GM23338 (cell line): ENCODE measurements at regions not wholly inside any gene's neighbourhood (a gene's known extent, or its start where the extent isn't known, plus 50 kb on each side); places are given as distances from the start of the nearest gene placed in this dataset.

Source experiments
- ATAC-seq: fragments of 200-7000 bp; cut with Tn5 transposase; 3 replicates; pipeline ENCODE4 v1.9.1; 2020
- DNase-seq: peaks from one replicate; pipeline ENCODE4 v3.0.0-alpha.2; 2015; ENCODE audit warnings: low spot score
- H2AFZ ChIP-seq: fragments of 200-600 bp; sonication (generic); 2 replicates; pipeline ENCODE4 v1.8.0; 2016; ENCODE audit warnings: antibody characterized with exemption, mild to moderate bottlenecking, moderate library complexity
- H3F3A ChIP-seq: fragments of 200-600 bp; sonication (generic); replicated peaks from 2 replicates; pipeline ENCODE4 v1.8.0; 2017; ENCODE audit warnings: antibody characterized with exemption, mixed run types, low read depth
- H3K27ac ChIP-seq: fragments of 200-600 bp; sonication (generic); 2 replicates; pipeline ENCODE4 v1.6.1; 2016; ENCODE audit warnings: low read depth
- H3K27me3 ChIP-seq: fragments of 200-600 bp; sonication (generic); 2 replicates; pipeline ENCODE4 v1.8.0; 2016; ENCODE audit warnings: mild to moderate bottlenecking, mixed run types, moderate library complexity; ENCODE audit not compliant: insufficient read depth
- H3K36me3 ChIP-seq: fragments of 200-600 bp; sonication (generic); 2 replicates; pipeline ENCODE4 v1.8.0; 2016; ENCODE audit warnings: mild to moderate bottlenecking; ENCODE audit not compliant: insufficient read depth
- H3K4me1 ChIP-seq: fragments of 200-600 bp; sonication (generic); 2 replicates; pipeline ENCODE4 v1.8.0; 2016; ENCODE audit warnings: mild to moderate bottlenecking, moderate library complexity; ENCODE audit not compliant: insufficient read depth
- H3K4me2 ChIP-seq: fragments of 200-600 bp; sonication (generic); 2 replicates; pipeline ENCODE4 v1.7.1; 2017; ENCODE audit warnings: mixed run types
- H3K4me3 ChIP-seq: fragments of 200-600 bp; sonication (generic); 2 replicates; pipeline ENCODE4 v1.6.1; 2016; ENCODE audit warnings: mixed run types
- H3K79me2 ChIP-seq: fragments of 200-600 bp; sonication (generic); replicated peaks from 2 replicates; pipeline ENCODE4 v1.8.0; 2017; ENCODE audit warnings: mild to moderate bottlenecking; ENCODE audit not compliant: insufficient read depth
- H3K9me2 ChIP-seq: fragments of 200-600 bp; sonication (generic); 2 replicates; pipeline ENCODE4 v1.8.0; 2017; ENCODE audit not compliant: insufficient read depth
- H4K20me1 ChIP-seq: fragments of 200-600 bp; sonication (generic); replicated peaks from 2 replicates; pipeline ENCODE4 v1.8.0; 2017; ENCODE audit warnings: mild to moderate bottlenecking; ENCODE audit not compliant: insufficient read depth
- H3K27ac Mint-ChIP-seq: 2 replicates; pipeline ENCODE4 v1.8.0; 2020; ENCODE audit warnings: inconsistent platforms, mild to moderate bottlenecking, moderate library complexity, mixed read lengths
- H3K27me3 Mint-ChIP-seq: 3 replicates; pipeline ENCODE4 v1.8.0; 2022; ENCODE audit warnings: low read depth, mild to moderate bottlenecking, moderate library complexity, mixed read lengths, inconsistent platforms; ENCODE audit not compliant: insufficient read depth, poor library complexity
- H3K36me3 Mint-ChIP-seq: 3 replicates; pipeline ENCODE4 v1.8.0; 2021; ENCODE audit warnings: low read depth, mild to moderate bottlenecking, inconsistent platforms, moderate library complexity, mixed read lengths
- H3K4me1 Mint-ChIP-seq: 3 replicates; pipeline ENCODE4 v1.8.0; 2020; ENCODE audit warnings: mild to moderate bottlenecking, inconsistent platforms, mixed read lengths
- H3K4me3 Mint-ChIP-seq: 3 replicates; pipeline ENCODE4 v1.8.0; 2021; ENCODE audit warnings: moderate library complexity, mild to moderate bottlenecking, inconsistent platforms, mixed read lengths
- H3K9me3 Mint-ChIP-seq: 3 replicates; pipeline ENCODE4 v1.8.0; 2020; ENCODE audit warnings: moderate library complexity, mild to moderate bottlenecking, inconsistent platforms, mixed read lengths
- CREB1 ChIP-seq: fragments of 250-450 bp; sonication (Bioruptor Pico); IDR thresholded peaks from 2 replicates; pipeline ENCODE4 v1.5.0; 2020; ENCODE audit warnings: low read depth, mild to moderate bottlenecking, moderate library complexity
- STAT1 ChIP-seq: IDR thresholded peaks from one replicate; pipeline ENCODE4 v1.6.1; 2016; ENCODE audit warnings: antibody characterized with exemption; ENCODE audit not compliant: unreplicated experiment
- TF ChIP-seq, protein P1 (sequence below): fragments of 250-450 bp; sonication (Bioruptor Pico); IDR thresholded peaks from 2 replicates; pipeline ENCODE4 v1.5.0; 2020; ENCODE audit warnings: mild to moderate bottlenecking, moderate library complexity
- TF ChIP-seq, protein P2 (sequence below): IDR thresholded peaks from 2 replicates; pipeline ENCODE4 v1.6.1; 2016; ENCODE audit warnings: antibody characterized with exemption

DNA sequence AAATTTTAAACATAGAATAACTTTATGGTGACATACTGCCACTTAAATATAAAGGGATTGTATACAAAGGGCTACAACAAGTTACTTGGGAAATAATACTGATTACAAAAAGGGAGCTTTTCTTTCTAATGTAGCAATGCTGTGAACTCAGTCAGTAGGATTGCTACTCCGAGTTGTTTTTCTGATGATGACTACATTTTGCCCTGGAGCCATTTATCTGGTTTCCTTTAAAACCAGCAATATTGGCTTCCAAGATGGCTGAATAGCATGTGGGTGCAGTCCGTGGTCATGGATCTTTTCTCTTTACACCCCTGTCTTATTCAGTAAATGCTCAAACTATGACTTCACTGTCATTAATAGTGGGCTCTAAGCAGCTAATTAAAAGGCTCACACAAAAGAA, 92.6 kb upstream of the NEK7 start (continued):
- TF ChIP-seq, protein P1, sequence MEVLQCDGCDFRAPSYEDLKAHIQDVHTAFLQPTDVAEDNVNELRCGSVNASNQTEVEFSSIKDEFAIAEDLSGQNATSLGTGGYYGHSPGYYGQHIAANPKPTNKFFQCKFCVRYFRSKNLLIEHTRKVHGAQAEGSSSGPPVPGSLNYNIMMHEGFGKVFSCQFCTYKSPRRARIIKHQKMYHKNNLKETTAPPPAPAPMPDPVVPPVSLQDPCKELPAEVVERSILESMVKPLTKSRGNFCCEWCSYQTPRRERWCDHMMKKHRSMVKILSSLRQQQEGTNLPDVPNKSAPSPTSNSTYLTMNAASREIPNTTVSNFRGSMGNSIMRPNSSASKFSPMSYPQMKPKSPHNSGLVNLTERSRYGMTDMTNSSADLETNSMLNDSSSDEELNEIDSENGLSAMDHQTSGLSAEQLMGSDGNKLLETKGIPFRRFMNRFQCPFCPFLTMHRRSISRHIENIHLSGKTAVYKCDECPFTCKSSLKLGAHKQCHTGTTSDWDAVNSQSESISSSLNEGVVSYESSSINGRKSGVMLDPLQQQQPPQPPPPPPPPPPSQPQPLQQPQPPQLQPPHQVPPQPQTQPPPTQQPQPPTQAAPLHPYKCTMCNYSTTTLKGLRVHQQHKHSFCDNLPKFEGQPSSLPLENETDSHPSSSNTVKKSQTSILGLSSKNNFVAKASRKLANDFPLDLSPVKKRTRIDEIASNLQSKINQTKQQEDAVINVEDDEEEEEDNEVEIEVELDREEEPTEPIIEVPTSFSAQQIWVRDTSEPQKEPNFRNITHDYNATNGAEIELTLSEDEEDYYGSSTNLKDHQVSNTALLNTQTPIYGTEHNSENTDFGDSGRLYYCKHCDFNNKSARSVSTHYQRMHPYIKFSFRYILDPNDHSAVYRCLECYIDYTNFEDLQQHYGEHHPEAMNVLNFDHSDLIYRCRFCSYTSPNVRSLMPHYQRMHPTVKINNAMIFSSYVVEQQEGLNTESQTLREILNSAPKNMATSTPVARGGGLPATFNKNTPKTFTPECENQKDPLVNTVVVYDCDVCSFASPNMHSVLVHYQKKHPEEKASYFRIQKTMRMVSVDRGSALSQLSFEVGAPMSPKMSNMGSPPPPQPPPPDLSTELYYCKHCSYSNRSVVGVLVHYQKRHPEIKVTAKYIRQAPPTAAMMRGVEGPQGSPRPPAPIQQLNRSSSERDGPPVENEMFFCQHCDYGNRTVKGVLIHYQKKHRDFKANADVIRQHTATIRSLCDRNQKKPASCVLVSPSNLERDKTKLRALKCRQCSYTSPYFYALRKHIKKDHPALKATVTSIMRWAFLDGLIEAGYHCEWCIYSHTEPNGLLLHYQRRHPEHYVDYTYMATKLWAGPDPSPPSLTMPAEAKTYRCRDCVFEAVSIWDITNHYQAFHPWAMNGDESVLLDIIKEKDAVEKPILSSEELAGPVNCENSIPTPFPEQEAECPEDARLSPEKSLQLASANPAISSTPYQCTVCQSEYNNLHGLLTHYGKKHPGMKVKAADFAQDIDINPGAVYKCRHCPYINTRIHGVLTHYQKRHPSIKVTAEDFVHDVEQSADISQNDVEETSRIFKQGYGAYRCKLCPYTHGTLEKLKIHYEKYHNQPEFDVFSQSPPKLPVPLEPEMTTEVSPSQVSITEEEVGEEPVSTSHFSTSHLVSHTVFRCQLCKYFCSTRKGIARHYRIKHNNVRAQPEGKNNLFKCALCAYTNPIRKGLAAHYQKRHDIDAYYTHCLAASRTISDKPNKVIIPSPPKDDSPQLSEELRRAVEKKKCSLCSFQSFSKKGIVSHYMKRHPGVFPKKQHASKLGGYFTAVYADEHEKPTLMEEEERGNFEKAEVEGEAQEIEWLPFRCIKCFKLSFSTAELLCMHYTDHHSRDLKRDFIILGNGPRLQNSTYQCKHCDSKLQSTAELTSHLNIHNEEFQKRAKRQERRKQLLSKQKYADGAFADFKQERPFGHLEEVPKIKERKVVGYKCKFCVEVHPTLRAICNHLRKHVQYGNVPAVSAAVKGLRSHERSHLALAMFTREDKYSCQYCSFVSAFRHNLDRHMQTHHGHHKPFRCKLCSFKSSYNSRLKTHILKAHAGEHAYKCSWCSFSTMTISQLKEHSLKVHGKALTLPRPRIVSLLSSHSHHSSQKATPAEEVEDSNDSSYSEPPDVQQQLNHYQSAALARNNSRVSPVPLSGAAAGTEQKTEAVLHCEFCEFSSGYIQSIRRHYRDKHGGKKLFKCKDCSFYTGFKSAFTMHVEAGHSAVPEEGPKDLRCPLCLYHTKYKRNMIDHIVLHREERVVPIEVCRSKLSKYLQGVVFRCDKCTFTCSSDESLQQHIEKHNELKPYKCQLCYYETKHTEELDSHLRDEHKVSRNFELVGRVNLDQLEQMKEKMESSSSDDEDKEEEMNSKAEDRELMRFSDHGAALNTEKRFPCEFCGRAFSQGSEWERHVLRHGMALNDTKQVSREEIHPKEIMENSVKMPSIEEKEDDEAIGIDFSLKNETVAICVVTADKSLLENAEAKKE (CRISPR knock-in tag): no peak
- TF ChIP-seq STAT1: no peak
- no peak for TF ChIP-seq CREB1

DNA sequence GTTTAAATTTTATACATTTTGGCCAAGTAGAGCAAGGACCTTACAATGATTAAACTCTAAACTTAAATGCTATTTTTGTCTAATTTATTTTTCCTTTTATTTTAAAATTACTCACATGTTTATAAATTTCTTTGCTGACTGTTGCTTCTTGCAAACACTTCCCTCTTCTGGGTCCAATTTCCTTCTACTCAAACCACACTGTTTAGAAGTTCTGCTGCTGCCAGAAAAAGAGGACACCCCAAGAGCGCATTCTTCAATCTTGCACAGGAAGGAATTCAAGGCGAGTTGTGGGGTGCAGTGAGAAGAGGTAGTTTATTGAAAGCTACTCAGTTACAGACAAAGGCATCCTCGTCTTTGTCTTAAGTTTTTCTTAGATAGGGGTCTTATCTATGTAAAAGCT, 88.5 kb upstream of the NEK7 start:
- TF ChIP-seq, protein P2, sequence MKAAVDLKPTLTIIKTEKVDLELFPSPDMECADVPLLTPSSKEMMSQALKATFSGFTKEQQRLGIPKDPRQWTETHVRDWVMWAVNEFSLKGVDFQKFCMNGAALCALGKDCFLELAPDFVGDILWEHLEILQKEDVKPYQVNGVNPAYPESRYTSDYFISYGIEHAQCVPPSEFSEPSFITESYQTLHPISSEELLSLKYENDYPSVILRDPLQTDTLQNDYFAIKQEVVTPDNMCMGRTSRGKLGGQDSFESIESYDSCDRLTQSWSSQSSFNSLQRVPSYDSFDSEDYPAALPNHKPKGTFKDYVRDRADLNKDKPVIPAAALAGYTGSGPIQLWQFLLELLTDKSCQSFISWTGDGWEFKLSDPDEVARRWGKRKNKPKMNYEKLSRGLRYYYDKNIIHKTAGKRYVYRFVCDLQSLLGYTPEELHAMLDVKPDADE: no peak

More for the DNA sequence above, 88.5 kb upstream of the NEK7 start:
- Histone ChIP-seq H3K27ac (no peak overlapping the region), H3K4me2 (no peak overlapping the region), H3K36me3 (no peaks in the 10 kb centered on the region), H3K79me2 (no peaks in the 10 kb centered on the region), H3K4me1 (no peaks in the 10 kb centered on the region), H3K27me3 (no peaks in the 10 kb centered on the region), H4K20me1 (no peaks in the 10 kb centered on the region), H3K9me2 (no peaks in the 10 kb centered on the region), H3F3A (no peaks in the 10 kb centered on the region), H3K4me3 (no peak overlapping the region), H2AFZ (peak overlapping the region; percentile 21; the same call in 1 of the 2 replicates)
- Mint-ChIP-seq H3K27me3 (peaks cover under 1% of the 10 kb centered on the region), H3K4me1 (peaks cover 3% of the 10 kb centered on the region; the same call in 2 of the 3 replicates), H3K36me3 (no peaks in the 10 kb centered on the region), H3K9me3 (no peaks in the 10 kb centered on the region), H3K27ac (no peak overlapping the region), H3K4me3 (no peak overlapping the region)
- DNase-seq: no peak
- no peak for ATAC-seq
